H1 (cell line): ENCODE measurements at regions not wholly inside any gene's neighbourhood (a gene's known extent, or its start where the extent isn't known, plus 50 kb on each side); places are given as distances from the start of the nearest gene placed in this dataset.

Experiments used
- CTCF ChIA-PET: fragments of 300-600 bp; sonication (Branson Sonifier 250); formaldehyde crosslinking; loops from one replicate; lab custom pipeline; 2021; ENCODE audit not compliant: partially characterized antibody; lab: Charles Lee
- POLR2A ChIA-PET: fragments of 300-600 bp; sonication (Branson Sonifier 250); formaldehyde crosslinking; loops from one replicate; lab custom pipeline; 2021; ENCODE audit warnings: inconsistent platforms; ENCODE audit not compliant: partially characterized antibody; lab: Charles Lee
- DNase-seq, 2 experiments: peaks; one replicate each; pipeline versions ENCODE4 v3.0.0 to v3.0.0-alpha.2; 2010 to 2022; ENCODE audit warnings: low spot score in 2 of 2, low read depth in 1 of 2, mixed read lengths in 1 of 2
- FAIRE-seq: peaks from 2 replicates; lab custom pipeline; 2011; peaks lifted over from hg19 to GRCh38; lab: Jason Lieb, UNC
- H2AFZ ChIP-seq: 2 replicates; pipeline ENCODE4 v1.8.1; 2012; ENCODE audit warnings: low read length, inconsistent platforms
- H2AK5ac ChIP-seq: 2 replicates; pipeline ENCODE4 v1.6.1; 2013; ENCODE audit warnings: low read depth, low read length
- H2BK120ac ChIP-seq: replicated peaks from 2 replicates; pipeline ENCODE3; 2013; ENCODE audit warnings: low read depth, low read length, inconsistent platforms
- H2BK12ac ChIP-seq: 2 replicates; pipeline ENCODE4 v1.6.1; 2013; ENCODE audit warnings: low read depth, low read length
- H2BK15ac ChIP-seq: 2 replicates; pipeline ENCODE4 v1.6.1; 2013; ENCODE audit warnings: low read length
- H2BK20ac ChIP-seq: 2 replicates; pipeline ENCODE4 v1.6.1; 2013; ENCODE audit warnings: low read length
- H2BK5ac ChIP-seq: 2 replicates; pipeline ENCODE4 v1.6.1; 2013; ENCODE audit warnings: low read depth, low read length
- H3K14ac ChIP-seq: 2 replicates; pipeline ENCODE4 v1.6.1; 2013; ENCODE audit warnings: inconsistent platforms; ENCODE audit not compliant: insufficient read length
- H3K18ac ChIP-seq: 2 replicates; pipeline ENCODE4 v1.6.1; 2013; ENCODE audit warnings: low read length; ENCODE audit errors: extremely low read depth
- H3K23ac ChIP-seq: 2 replicates; pipeline ENCODE4 v1.6.1; 2013; ENCODE audit warnings: inconsistent platforms; ENCODE audit not compliant: insufficient read length
- H3K23me2 ChIP-seq: 2 replicates; pipeline ENCODE4 v1.6.1; 2013; ENCODE audit warnings: low read depth, low read length
- H3K27ac ChIP-seq: 2 replicates; pipeline ENCODE4 v1.6.1; 2011; ENCODE audit warnings: low read depth, low read length, inconsistent platforms
- H3K27me3 ChIP-seq, 4 experiments: replicated peaks in 1 of 4; 1 replicate in 1 of 4; 2 replicates in 3 of 4; pipeline versions ENCODE4 v1.6.1 to v1.8.1; 2011 to 2013; ENCODE audit warnings: low read length in 3 of 4, mild to moderate bottlenecking in 3 of 4, inconsistent platforms in 2 of 4, mixed read lengths in 2 of 4, moderate library complexity in 1 of 4; ENCODE audit not compliant: control insufficient read depth in 3 of 4, insufficient read depth in 3 of 4; ENCODE audit errors: extremely low read depth in 1 of 4
- H3K36me3 ChIP-seq, 4 experiments: 2 replicates each; pipeline versions ENCODE4 v1.6.1 to v1.8.1; 2011 to 2013; ENCODE audit warnings: mild to moderate bottlenecking in 4 of 4, low read length in 3 of 4, moderate library complexity in 2 of 4, control low read depth in 1 of 4, inconsistent platforms in 1 of 4; ENCODE audit not compliant: insufficient read depth in 4 of 4, control insufficient read depth in 2 of 4
- H3K4ac ChIP-seq: replicated peaks from 2 replicates; pipeline ENCODE3; 2013; ENCODE audit warnings: low read length, low read depth, mixed read lengths, inconsistent platforms; ENCODE audit not compliant: insufficient read length
- H3K4me1 ChIP-seq, 4 experiments: replicated peaks in 1 of 4; 1 replicate in 1 of 4; 2 replicates in 3 of 4; pipeline versions ENCODE4 v1.6.1 to v1.8.1; 2011 to 2013; ENCODE audit warnings: low read length in 3 of 4, inconsistent platforms in 2 of 4, mixed read lengths in 1 of 4; ENCODE audit not compliant: insufficient read depth in 4 of 4, control insufficient read depth in 3 of 4
- H3K4me2 ChIP-seq, 2 experiments: 2 replicates each; pipeline versions ENCODE4 v1.6.1 to v1.8.1; 2011 to 2013; ENCODE audit warnings: low read depth in 2 of 2, low read length in 2 of 2, control low read depth in 1 of 2, inconsistent platforms in 1 of 2, mild to moderate bottlenecking in 1 of 2; ENCODE audit not compliant: insufficient read depth in 1 of 2
- H3K4me3 ChIP-seq, 4 experiments: fragments of 200-600, 300-600 bp in 1 of 4; sonication (generic), shearing (Covaris generic), sonication (Bioruptor Twin) in 1 of 4; 2 replicates each; pipeline versions ENCODE4 v1.5.1 to v1.8.1; 2011 to 2016; ENCODE audit warnings: low read length in 4 of 4, low read depth in 3 of 4, control low read depth in 2 of 4, inconsistent platforms in 2 of 4, mild to moderate bottlenecking in 2 of 4, mixed read lengths in 1 of 4, moderate library complexity in 1 of 4; ENCODE audit not compliant: insufficient read depth in 2 of 4; ENCODE audit errors: extremely low read depth in 1 of 4
- H3K56ac ChIP-seq: replicated peaks from 2 replicates; pipeline ENCODE3; 2013; ENCODE audit warnings: low read depth, mild to moderate bottlenecking, mixed read lengths, low read length, inconsistent platforms; ENCODE audit not compliant: insufficient read length
- H3K79me1 ChIP-seq: 2 replicates; pipeline ENCODE4 v1.6.1; 2013; ENCODE audit warnings: low read depth, low read length, control low read depth
- H3K79me2 ChIP-seq, 2 experiments: 2 replicates each; pipeline versions ENCODE4 v1.6.1 to v1.8.1; 2012 to 2013; ENCODE audit warnings: low read length in 2 of 2, mild to moderate bottlenecking in 2 of 2, inconsistent platforms in 1 of 2; ENCODE audit not compliant: insufficient read depth in 2 of 2, control insufficient read depth in 1 of 2
- H3K9ac ChIP-seq, 4 experiments: replicated peaks in 1 of 4; 1 replicate in 1 of 4; 2 replicates in 3 of 4; pipeline versions ENCODE4 v1.6.1 to v1.8.1; 2011 to 2013; ENCODE audit warnings: low read depth in 3 of 4, low read length in 3 of 4, control low read depth in 2 of 4, mild to moderate bottlenecking in 2 of 4, moderate library complexity in 2 of 4, inconsistent platforms in 1 of 4; ENCODE audit errors: extremely low read depth in 1 of 4
- H3K9me3 ChIP-seq, 2 experiments: 2 replicates each; pipeline versions ENCODE4 v1.6.1 to v1.8.1; 2012 to 2013; ENCODE audit warnings: mild to moderate bottlenecking in 2 of 2, moderate library complexity in 2 of 2, control low read depth in 1 of 2, inconsistent platforms in 1 of 2, low read depth in 1 of 2, low read length in 1 of 2, mixed read lengths in 1 of 2; ENCODE audit not compliant: insufficient read depth in 2 of 2
- H4K20me1 ChIP-seq, 2 experiments: replicated peaks in 1 of 2; 2 replicates each; pipeline versions ENCODE3 to v1.8.1; 2011 to 2013; ENCODE audit warnings: inconsistent platforms in 2 of 2, low read length in 2 of 2, mild to moderate bottlenecking in 1 of 2; ENCODE audit not compliant: insufficient read depth in 2 of 2, control insufficient read depth in 1 of 2
- H4K5ac ChIP-seq: 2 replicates; pipeline ENCODE4 v1.6.1; 2013; ENCODE audit warnings: low read length, low read depth, mixed read lengths, inconsistent platforms; ENCODE audit not compliant: insufficient read length
- H4K8ac ChIP-seq: 2 replicates; pipeline ENCODE4 v1.8.0; 2013; ENCODE audit warnings: mild to moderate bottlenecking, moderate library complexity, low read length, inconsistent platforms; ENCODE audit not compliant: insufficient read depth; ENCODE audit errors: extremely low read depth
- H4K91ac ChIP-seq: replicated peaks from 2 replicates; pipeline ENCODE3; 2013; ENCODE audit warnings: low read length, mixed read lengths, inconsistent platforms; ENCODE audit not compliant: insufficient read length
- ASH2L ChIP-seq: fragments of 200-600, 300-600 bp; sonication (generic); IDR thresholded peaks from one replicate; pipeline ENCODE4 v1.7.1; 2017; ENCODE audit warnings: low read length
- CBX5 ChIP-seq: fragments of 300-800, 300-1000 bp; sonication (generic); IDR thresholded peaks from 2 replicates; pipeline ENCODE4 v1.7.1; 2016; ENCODE audit warnings: antibody characterized with exemption, low read length, low read depth
- CTCF ChIP-seq, 3 experiments: IDR thresholded peaks; 1 replicate in 2 of 3; 2 replicates in 1 of 3; pipeline versions ENCODE4 v1.5.1 to v1.6.1; 2011; ENCODE audit warnings: low read length in 3 of 3, mild to moderate bottlenecking in 3 of 3, inconsistent platforms in 2 of 3, low read depth in 1 of 3, moderate library complexity in 1 of 3; ENCODE audit not compliant: insufficient read depth in 1 of 3; ENCODE audit errors: control extremely low read depth in 1 of 3
- EGR1 ChIP-seq: IDR thresholded peaks from 2 replicates; pipeline ENCODE4 v1.6.1; 2011; ENCODE audit warnings: low read depth, low read length, borderline replicate concordance
- EZH2 ChIP-seq: fragments of 200-600 bp; sonication (generic); IDR thresholded peaks from 2 replicates; pipeline ENCODE4 v1.7.1; 2012; ENCODE audit warnings: low read depth, mild to moderate bottlenecking, moderate library complexity, low read length, inconsistent platforms; ENCODE audit not compliant: severe bottlenecking
- HDAC2 ChIP-seq, 2 experiments: fragments of 300-600 bp in 1 of 2; sonication (generic) in 1 of 2; IDR thresholded peaks; 2 replicates each; pipeline ENCODE4 v1.6.1; 2011 to 2012; ENCODE audit warnings: low read depth in 2 of 2, low read length in 2 of 2, mild to moderate bottlenecking in 2 of 2, moderate library complexity in 2 of 2, borderline replicate concordance in 1 of 2, inconsistent platforms in 1 of 2
- KDM5A ChIP-seq: fragments of 200-600 bp; IDR thresholded peaks from 2 replicates; pipeline ENCODE4 v1.7.1; 2012; ENCODE audit warnings: mild to moderate bottlenecking, low read length, inconsistent platforms, mixed read lengths
- MAFK ChIP-seq: IDR thresholded peaks from 2 replicates; pipeline ENCODE4 v1.6.1; 2012; ENCODE audit warnings: low read depth, mild to moderate bottlenecking, improper control_type of control experiment, low read length
- SUZ12 ChIP-seq: fragments of 200-600 bp; sonication (generic); IDR thresholded peaks from 2 replicates; pipeline ENCODE4 v1.6.1; 2012; ENCODE audit warnings: mild to moderate bottlenecking, inconsistent platforms, low read length, moderate library complexity, mixed read lengths
- TEAD4 ChIP-seq: IDR thresholded peaks from 2 replicates; pipeline ENCODE4 v1.6.1; 2012; ENCODE audit warnings: low read depth, low read length, inconsistent platforms, mixed read lengths
- ZNF274 ChIP-seq: IDR thresholded peaks from 2 replicates; pipeline ENCODE4 v1.7.0; 2012; ENCODE audit warnings: low read length, borderline replicate concordance; ENCODE audit errors: extremely low read depth
- WGBS, 2 experiments: shearing (Covaris generic) in 1 of 2; methylation state at CpG; one replicate each; pipeline versions ENCODE4 v1.1.6 to v1.1.7; 2013 to 2015; ENCODE audit warnings: low lambda C conversion rate in 2 of 2, mixed read lengths in 2 of 2, inconsistent platforms in 1 of 2, low coverage in 1 of 2, missing lambda C conversion rate in 1 of 2; ENCODE audit not compliant: insufficient replicate concordance in 2 of 2, insufficient coverage in 1 of 2, insufficient read length in 1 of 2; ENCODE audit errors: extremely low coverage in 1 of 2, missing lambda C conversion rate in 1 of 2; 5-methylcytosine and 5-hydroxymethylcytosine counted together
- TF ChIP-seq, protein P1 (sequence below): IDR thresholded peaks from 2 replicates; pipeline ENCODE4 v1.6.1; 2012; ENCODE audit warnings: inconsistent platforms

DNA sequence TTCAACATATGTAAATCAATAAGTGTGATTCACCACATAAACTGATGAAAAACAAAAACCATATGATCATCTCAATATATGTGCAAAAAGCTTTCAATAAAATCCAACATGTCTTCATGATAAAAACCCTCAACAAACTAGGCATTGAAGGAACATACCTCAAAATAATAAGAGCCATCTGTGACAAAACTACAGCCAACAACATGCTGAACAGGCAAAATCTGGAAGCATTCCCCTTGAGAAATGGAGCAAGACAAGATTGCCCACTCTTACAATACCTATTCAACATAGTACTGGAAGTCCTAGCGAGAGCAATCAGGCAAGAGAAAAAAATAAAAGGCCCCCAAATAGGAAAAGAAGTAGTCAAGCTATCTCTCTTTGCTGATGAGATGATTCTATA is 76.5 kb downstream of the OTOR start:
- FAIRE-seq (no peak), DNase-seq (no peak)
- Histone ChIP-seq H4K8ac (no peak overlapping the region), H4K5ac (no peak overlapping the region), H3K27ac (no peak overlapping the region), H3K23ac (no peak overlapping the region), H3K4me1 (no peaks in the 10 kb centered on the region), H2BK15ac (no peak overlapping the region), H3K27me3 (no peaks in the 10 kb centered on the region), H2BK120ac (no peak overlapping the region), H4K20me1 (no peaks in the 10 kb centered on the region), H3K79me1 (no peaks in the 10 kb centered on the region), H3K4me3 (no peak overlapping the region), H3K56ac (no peak overlapping the region), H3K36me3 (no peaks in the 10 kb centered on the region), H3K18ac (no peak overlapping the region), H3K4ac (no peak overlapping the region), H2AK5ac (no peak overlapping the region), H3K9me3 (peaks cover 0 to 2% of the 10 kb centered on the region in 2 experiments; a peak in 1 of 4 replicates), H2BK5ac (no peak overlapping the region), H3K23me2 (no peaks in the 10 kb centered on the region), H2BK12ac (no peak overlapping the region), H3K14ac (no peak overlapping the region), H2BK20ac (no peak overlapping the region), H3K79me2 (no peaks in the 10 kb centered on the region), H2AFZ (no peak overlapping the region), H3K4me2 (no peak overlapping the region), H3K9ac (no peak overlapping the region), H4K91ac (no peak overlapping the region)
- CTCF ChIA-PET = interaction anchor here (0.9 to 1.7 kb wide), 2 partner anchors 22 to 618 kb away, joined by 3 read pairs; no protein-coding TSS in a partner anchor
- WGBS, 2 experiments = 87% methylated on average over 1 of the region's 1 CpG; no CpG with 5 or more reads in 1 of the 2 experiments
- POLR2A ChIA-PET = interaction anchor here (0.6 kb wide), 1 partner anchor 129 kb away, joined by 4 read pairs; no protein-coding TSS in a partner anchor
- TF ChIP-seq HDAC2 (IDR thresholded peaks at IDR 0.05; ENCODE audit: borderline replicate concordance in 1 of 2, low read depth in 2 of 2, low read length in 2 of 2) (no peak), CTCF (IDR thresholded peaks at IDR 0.05; ENCODE audit: control extremely low read depth in 1 of 3, insufficient read depth in 1 of 3, low read depth in 1 of 3, low read length in 3 of 3) (no peak), EZH2 (no peak), TEAD4 (no peak), ASH2L (no peak), CBX5 (no peak), EGR1 (no peak), ZNF274 (no peak), KDM5A (no peak), SUZ12 (no peak), MAFK (no peak)
- TF ChIP-seq, protein P1, sequence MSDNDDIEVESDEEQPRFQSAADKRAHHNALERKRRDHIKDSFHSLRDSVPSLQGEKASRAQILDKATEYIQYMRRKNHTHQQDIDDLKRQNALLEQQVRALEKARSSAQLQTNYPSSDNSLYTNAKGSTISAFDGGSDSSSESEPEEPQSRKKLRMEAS = no peak
